Thoracic aorta (tissue), 2 donors: ENCODE measurements at regions not wholly inside any gene's neighbourhood (a gene's known extent, or its start where the extent isn't known, plus 50 kb on each side); places are given as distances from the start of the nearest gene placed in this dataset.

ENCODE experiments used
- ATAC-seq: fragments of 150-250 bp; one replicate; pipeline ENCODE4 v1.8.0; 2017; ENCODE audit warnings: low read depth; ENCODE audit not compliant: insufficient number of reproducible peaks, low FRiP score
- DNase-seq: peaks from one replicate; pipeline ENCODE4 v3.0.0-alpha.2; 2020; ENCODE audit warnings: low spot score
- H3K27ac ChIP-seq, 2 donors: fragments of 200-600 bp; sonication (generic); 1 replicate in 1 of 2; 2 replicates in 1 of 2; pipeline ENCODE4 v1.5.1; 2016; ENCODE audit warnings: mild to moderate bottlenecking in 2 of 2, moderate library complexity in 2 of 2
- H3K27me3 ChIP-seq: fragments of 200-600 bp; sonication (generic); replicated peaks from 2 replicates; pipeline ENCODE4 v1.6.0; 2016; ENCODE audit warnings: mild to moderate bottlenecking; ENCODE audit not compliant: insufficient read depth
- H3K36me3 ChIP-seq: fragments of 200-600 bp; sonication (generic); one replicate; pipeline ENCODE4 v1.5.1; 2016
- H3K4me1 ChIP-seq, 2 donors: fragments of 200-600 bp; sonication (generic); 1 replicate in 1 of 2; 2 replicates in 1 of 2; pipeline versions ENCODE4 v1.5.1 to v1.6.0; 2016; ENCODE audit warnings: low read depth in 2 of 2, mild to moderate bottlenecking in 1 of 2; ENCODE audit not compliant: control insufficient read depth in 1 of 2
- H3K4me3 ChIP-seq: fragments of 200-600 bp; sonication (generic); 2 replicates; pipeline ENCODE4 v1.5.1; 2016; ENCODE audit warnings: mild to moderate bottlenecking
- H3K9me3 ChIP-seq: fragments of 200-600 bp; sonication (generic); 2 replicates; pipeline ENCODE4 v1.5.1; 2016
- TF ChIP-seq, protein P1 (sequence below): fragments of 200-600 bp; sonication (generic); IDR thresholded peaks from one replicate; pipeline ENCODE4 v1.5.1; 2019; ENCODE audit warnings: antibody characterized with exemption

DNA sequence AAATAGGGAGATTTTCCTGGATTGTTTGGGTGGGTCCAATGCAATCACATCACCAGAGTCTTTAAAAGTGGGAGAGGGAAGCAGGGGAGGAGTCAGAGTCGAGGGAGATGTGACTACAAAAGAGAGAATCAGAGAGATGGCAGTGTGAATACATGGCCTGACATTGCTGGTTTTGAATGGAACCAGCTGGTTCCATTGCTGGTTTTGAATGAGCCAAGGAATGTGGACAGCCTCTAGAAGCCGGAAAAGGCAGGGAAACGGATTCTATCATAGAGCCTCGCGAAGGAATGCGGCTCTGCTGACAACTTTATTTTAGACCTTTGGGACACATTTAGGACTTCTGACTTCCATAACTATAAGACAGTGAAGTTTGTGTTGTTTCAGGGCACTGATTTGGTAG is 627.0 kb upstream of the HTR2C start:
- no peaks in the 10 kb centered on the region for H3K36me3 ChIP-seq
- H3K27me3 ChIP-seq = no peaks in the 10 kb centered on the region
- no peak overlapping the region for H3K4me3 ChIP-seq
- ATAC-seq = no peak
- H3K4me1 ChIP-seq = no peaks in the 10 kb centered on the region
- no peak overlapping the region for H3K27ac ChIP-seq
- DNase-seq = no peak
- H3K9me3 ChIP-seq = no peaks in the 10 kb centered on the region
- TF ChIP-seq, protein P1, sequence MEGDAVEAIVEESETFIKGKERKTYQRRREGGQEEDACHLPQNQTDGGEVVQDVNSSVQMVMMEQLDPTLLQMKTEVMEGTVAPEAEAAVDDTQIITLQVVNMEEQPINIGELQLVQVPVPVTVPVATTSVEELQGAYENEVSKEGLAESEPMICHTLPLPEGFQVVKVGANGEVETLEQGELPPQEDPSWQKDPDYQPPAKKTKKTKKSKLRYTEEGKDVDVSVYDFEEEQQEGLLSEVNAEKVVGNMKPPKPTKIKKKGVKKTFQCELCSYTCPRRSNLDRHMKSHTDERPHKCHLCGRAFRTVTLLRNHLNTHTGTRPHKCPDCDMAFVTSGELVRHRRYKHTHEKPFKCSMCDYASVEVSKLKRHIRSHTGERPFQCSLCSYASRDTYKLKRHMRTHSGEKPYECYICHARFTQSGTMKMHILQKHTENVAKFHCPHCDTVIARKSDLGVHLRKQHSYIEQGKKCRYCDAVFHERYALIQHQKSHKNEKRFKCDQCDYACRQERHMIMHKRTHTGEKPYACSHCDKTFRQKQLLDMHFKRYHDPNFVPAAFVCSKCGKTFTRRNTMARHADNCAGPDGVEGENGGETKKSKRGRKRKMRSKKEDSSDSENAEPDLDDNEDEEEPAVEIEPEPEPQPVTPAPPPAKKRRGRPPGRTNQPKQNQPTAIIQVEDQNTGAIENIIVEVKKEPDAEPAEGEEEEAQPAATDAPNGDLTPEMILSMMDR = no peak

DNA sequence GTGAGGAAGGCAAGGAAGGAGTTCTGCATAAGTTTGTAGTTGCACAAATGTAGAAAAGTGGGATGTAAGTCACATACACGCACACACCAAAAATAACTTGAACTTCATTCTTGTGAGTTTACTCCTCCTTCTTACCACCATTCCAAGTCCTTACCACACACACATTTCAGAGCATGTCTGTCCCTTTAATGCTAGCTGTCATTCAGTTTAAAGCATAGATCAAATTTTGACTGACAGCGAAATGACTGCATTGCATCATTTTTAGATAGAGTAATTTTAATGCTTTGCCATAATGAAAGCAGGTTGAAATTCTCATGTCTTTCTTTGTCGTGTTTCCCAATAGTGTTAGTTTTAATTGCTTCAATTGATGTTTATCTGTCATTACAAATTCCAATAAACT is 629.6 kb upstream of the HTR2C start:
- no peaks in the 10 kb centered on the region for H3K4me1 ChIP-seq
- H3K36me3 ChIP-seq = no peaks in the 10 kb centered on the region
- no peak overlapping the region for H3K4me3 ChIP-seq
- TF ChIP-seq, protein P1 = no peak
- H3K27me3 ChIP-seq = no peaks in the 10 kb centered on the region
- ATAC-seq = no peak
- no peak overlapping the region for H3K27ac ChIP-seq
- H3K9me3 ChIP-seq = no peaks in the 10 kb centered on the region
- DNase-seq = no peak

DNA sequence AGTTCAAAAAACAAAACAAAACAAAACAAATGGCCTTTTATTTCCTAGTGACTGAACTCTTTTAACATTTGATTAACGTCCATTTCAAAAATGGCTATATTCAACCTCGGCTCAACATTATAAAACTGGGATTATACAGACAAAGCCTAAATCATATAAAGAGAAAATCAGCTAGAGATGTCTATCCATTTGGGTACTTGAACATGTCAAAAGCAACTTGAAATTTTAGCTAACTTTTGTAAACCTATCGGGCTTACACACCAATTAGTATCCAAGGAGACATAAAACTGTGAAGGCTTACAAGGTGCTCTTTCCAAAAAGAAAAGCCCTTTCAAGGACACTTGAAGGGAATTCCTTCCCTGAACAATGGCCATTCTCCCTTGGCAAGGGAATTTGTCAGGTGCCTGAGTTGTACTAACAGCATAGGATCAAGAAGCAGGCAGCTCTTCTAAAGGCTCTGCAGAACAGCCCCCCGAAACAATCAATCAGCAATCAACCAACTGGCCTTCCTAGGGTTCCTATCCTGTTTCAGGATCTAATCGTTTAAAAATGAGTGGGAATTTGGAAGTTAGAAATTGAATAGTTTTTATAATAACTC is 633.7 kb upstream of the HTR2C start:
- TF ChIP-seq, protein P1 = no peak
- no peak for ATAC-seq
- no peaks in the 10 kb centered on the region for H3K9me3 ChIP-seq
- H3K27me3 ChIP-seq = no peaks in the 10 kb centered on the region
- no peak overlapping the region for H3K27ac ChIP-seq
- DNase-seq = no peak
- H3K36me3 ChIP-seq = no peaks in the 10 kb centered on the region
- H3K4me1 ChIP-seq = no peaks in the 10 kb centered on the region
- no peak overlapping the region for H3K4me3 ChIP-seq

DNA sequence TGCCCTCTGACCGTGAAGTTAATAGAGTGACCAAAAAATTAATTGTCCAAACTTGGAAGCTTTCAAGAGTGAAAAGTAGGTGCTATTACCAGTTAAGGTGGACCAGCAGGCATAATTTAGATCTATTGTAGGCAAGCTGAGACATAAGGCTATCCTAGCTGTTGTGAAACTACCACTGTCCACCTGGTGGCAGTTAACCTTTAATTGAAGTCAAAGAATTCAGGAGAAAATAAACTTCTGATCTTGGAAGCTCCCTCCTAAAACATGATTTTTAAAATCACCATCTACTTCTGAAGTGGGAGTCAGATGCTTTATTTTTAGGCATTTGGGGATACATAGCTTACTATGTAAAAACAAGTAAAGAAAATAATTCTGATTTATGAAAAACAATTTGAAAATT is 636.3 kb upstream of the HTR2C start:
- H3K27me3 ChIP-seq = no peaks in the 10 kb centered on the region
- TF ChIP-seq, protein P1 = no peak
- no peak for ATAC-seq
- H3K27ac ChIP-seq = no peak overlapping the region
- no peak for DNase-seq
- no peaks in the 10 kb centered on the region for H3K9me3 ChIP-seq
- no peak overlapping the region for H3K4me3 ChIP-seq
- H3K36me3 ChIP-seq = no peaks in the 10 kb centered on the region
- H3K4me1 ChIP-seq = no peaks in the 10 kb centered on the region

DNA sequence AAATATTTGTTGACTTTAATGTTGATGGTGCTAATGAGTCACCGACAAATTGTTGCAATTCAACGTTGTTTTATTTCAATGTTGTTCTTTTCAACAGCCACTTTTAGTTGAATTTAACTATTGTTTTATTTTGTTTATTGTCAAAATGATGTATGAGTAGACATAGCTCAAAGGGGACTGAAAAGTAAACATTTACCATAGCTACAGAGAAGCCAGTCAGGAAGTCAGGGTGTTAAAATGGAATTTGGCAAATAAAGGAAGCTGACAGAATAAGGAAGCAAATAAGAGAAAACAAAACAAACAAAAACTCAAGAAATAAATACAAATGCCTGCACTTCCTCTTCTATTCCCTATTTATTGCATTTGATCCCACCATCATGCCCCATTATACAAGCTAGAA is 648.4 kb upstream of the HTR2C start:
- DNase-seq (no peak), ATAC-seq (no peak)
- H3K4me1 ChIP-seq = no peaks in the 10 kb centered on the region
- H3K27me3 ChIP-seq = no peaks in the 10 kb centered on the region
- H3K9me3 ChIP-seq = no peaks in the 10 kb centered on the region
- TF ChIP-seq, protein P1 = no peak
- no peak overlapping the region for H3K4me3 ChIP-seq
- H3K36me3 ChIP-seq = no peaks in the 10 kb centered on the region
- H3K27ac ChIP-seq = no peak overlapping the region
